HCT116 (cell line): ENCODE measurements at regions not wholly inside any gene's neighbourhood (a gene's known extent, or its start where the extent isn't known, plus 50 kb on each side); places are given as distances from the start of the nearest gene placed in this dataset.

Experiments used
- ATAC-seq: fragments of 200-7000 bp; cut with Tn5 transposase; 2 replicates; pipeline ENCODE4 v1.9.1; 2020; ENCODE audit warnings: mild to moderate bottlenecking, moderate library complexity
- BruUV-seq: library from RNA; stranded (reverse); fragments of 400-500 nt; replicated peaks from 2 replicates; lab custom pipeline; 2021; lab: Mats Ljungman, UMichigan
- CTCF ChIA-PET: fragments of 300-600 bp; sonication (Branson Sonifier 250); formaldehyde crosslinking; loops from one replicate; lab custom pipeline; 2021; ENCODE audit warnings: antibody characterized with exemption; lab: Charles Lee
- POLR2A ChIA-PET: fragments of 300-600, 350-600 bp; sonication (Branson Sonifier 250); formaldehyde crosslinking; loops from one replicate; lab custom pipeline; 2021; ENCODE audit warnings: antibody characterized with exemption; lab: Charles Lee
- RAD21 ChIA-PET, 2 experiments: fragments of 300-600 bp; sonication (Branson Sonifier 250); formaldehyde crosslinking; loops; one replicate each; lab custom pipeline; 2023; ENCODE audit warnings: low total read pairs in 2 of 2; ENCODE audit not compliant: uncharacterized antibody in 2 of 2, unreplicated experiment in 2 of 2, low non-redundant PET in 1 of 2; lab: Charles Lee
- DNase-seq: peaks from one replicate; pipeline ENCODE4 v3.0.0-alpha.2; 2010; ENCODE audit warnings: low read depth, low spot score
- H2AFZ ChIP-seq: fragments of 200-600 bp; shearing (Covaris generic), sonication (generic); 2 replicates; pipeline ENCODE4 v1.6.1; 2017; ENCODE audit warnings: low read depth, mixed run types, mixed read lengths, antibody characterized with exemption, low read length; ENCODE audit not compliant: poor library complexity, severe bottlenecking
- H3K27ac ChIP-seq: 2 replicates; pipeline ENCODE4 v1.5.1; 2012; ENCODE audit warnings: low read depth, low read length
- H3K27me3 ChIP-seq: fragments of 200-600 bp; sonication (generic); 2 replicates; pipeline ENCODE4 v1.6.1; 2016; ENCODE audit warnings: mixed run types, low read length, mixed read lengths; ENCODE audit not compliant: insufficient read depth
- H3K36me3 ChIP-seq, 2 experiments: fragments of 200-500 bp in 1 of 2; fragments of 200-600 bp in 1 of 2; sonication (Bioruptor generic) in 1 of 2; sonication (generic) in 1 of 2; 2 replicates each; pipeline versions ENCODE4 v1.5.1 to v1.6.1; 2014 to 2016; ENCODE audit warnings: low read length in 2 of 2, inconsistent platforms in 1 of 2, mixed read lengths in 1 of 2, mixed run types in 1 of 2; ENCODE audit not compliant: insufficient read depth in 2 of 2, control insufficient read depth in 1 of 2
- H3K4me1 ChIP-seq, 2 experiments: fragments of 200-600 bp in 1 of 2; sonication (generic) in 1 of 2; 2 replicates each; pipeline versions ENCODE4 v1.5.1 to v1.6.1; 2012 to 2017; ENCODE audit warnings: low read length in 2 of 2, inconsistent platforms in 1 of 2, mild to moderate bottlenecking in 1 of 2, mixed read lengths in 1 of 2, mixed run types in 1 of 2, moderate library complexity in 1 of 2; ENCODE audit not compliant: insufficient read depth in 2 of 2, control insufficient read depth in 1 of 2
- H3K4me2 ChIP-seq: fragments of 200-600 bp; sonication (generic); 2 replicates; pipeline ENCODE4 v1.6.1; 2017; ENCODE audit warnings: mixed run types, low read length, mixed read lengths
- H3K4me3 ChIP-seq, 2 experiments: fragments of 200-600 bp in 1 of 2; sonication (generic) in 1 of 2; replicated peaks in 1 of 2; 2 replicates each; pipeline ENCODE4 v1.5.1; 2011 to 2016; ENCODE audit warnings: low read length in 2 of 2, control low read depth in 1 of 2, low read depth in 1 of 2, mild to moderate bottlenecking in 1 of 2, mixed read lengths in 1 of 2, mixed run types in 1 of 2
- H3K79me2 ChIP-seq: fragments of 200-600 bp; sonication (generic); 2 replicates; pipeline ENCODE4 v1.6.1; 2017; ENCODE audit warnings: mild to moderate bottlenecking, mixed run types, low read length, moderate library complexity, mixed read lengths; ENCODE audit not compliant: insufficient read depth
- H3K9ac ChIP-seq: fragments of 200-600 bp; sonication (generic); 2 replicates; pipeline ENCODE4 v1.6.1; 2016; ENCODE audit warnings: low read length, mixed read lengths
- H3K9me2 ChIP-seq: fragments of 200-600 bp; sonication (generic), shearing (Covaris generic); 2 replicates; pipeline ENCODE4 v1.6.1; 2017; ENCODE audit warnings: mixed run types, mild to moderate bottlenecking, moderate library complexity; ENCODE audit not compliant: insufficient read depth
- H3K9me3 ChIP-seq, 2 experiments: fragments of 200-500 bp in 1 of 2; fragments of 200-600 bp in 1 of 2; sonication (Bioruptor generic) in 1 of 2; sonication (generic) in 1 of 2; 2 replicates each; pipeline ENCODE4 v1.6.1; 2014 to 2017; ENCODE audit warnings: low read length in 2 of 2, mixed read lengths in 2 of 2, inconsistent platforms in 1 of 2, low read depth in 1 of 2, mild to moderate bottlenecking in 1 of 2, mixed run types in 1 of 2, moderate library complexity in 1 of 2; ENCODE audit not compliant: control insufficient read depth in 1 of 2, insufficient read depth in 1 of 2
- H4K20me1 ChIP-seq: fragments of 200-600 bp; sonication (generic), shearing (Covaris generic); 2 replicates; pipeline ENCODE4 v1.6.1; 2017; ENCODE audit warnings: mixed run types, mild to moderate bottlenecking, moderate library complexity; ENCODE audit not compliant: insufficient read depth
- CBX3 ChIP-seq: IDR thresholded peaks from 2 replicates; pipeline ENCODE4 v1.6.1; 2012; ENCODE audit warnings: low read depth
- CEBPB ChIP-seq: IDR thresholded peaks from 2 replicates; pipeline ENCODE4 v1.6.1; 2012; ENCODE audit warnings: low read depth
- EGR1 ChIP-seq: IDR thresholded peaks from 2 replicates; pipeline ENCODE4 v1.6.1; 2012; ENCODE audit warnings: low read depth
- ELF1 ChIP-seq: IDR thresholded peaks from 2 replicates; pipeline ENCODE4 v1.6.1; 2012; ENCODE audit warnings: low read depth, borderline replicate concordance
- EZH2 ChIP-seq: fragments of 200-600 bp; sonication (generic); IDR thresholded peaks from 2 replicates; pipeline ENCODE4 v1.6.1; 2017; ENCODE audit warnings: antibody characterized with exemption, mixed run types
- EZH2phosphoT487 ChIP-seq: fragments of 200-600 bp; IDR thresholded peaks from 2 replicates; pipeline ENCODE4 v1.6.1; 2018; ENCODE audit warnings: antibody characterized with exemption, borderline replicate concordance
- FOSL1 ChIP-seq: IDR thresholded peaks from 2 replicates; pipeline ENCODE4 v1.6.1; 2012; ENCODE audit warnings: low read depth
- JUND ChIP-seq: IDR thresholded peaks from 2 replicates; pipeline ENCODE4 v1.6.1; 2012
- POLR2A ChIP-seq: IDR thresholded peaks from 2 replicates; pipeline ENCODE4 v1.7.0; 2011; ENCODE audit warnings: borderline replicate concordance; ENCODE audit not compliant: insufficient read depth, insufficient read length; ENCODE audit errors: extremely low read depth
- POLR2AphosphoS5 ChIP-seq: IDR thresholded peaks from 2 replicates; pipeline ENCODE4 v1.6.1; 2011; ENCODE audit warnings: mild to moderate bottlenecking, low read depth, low read length, moderate library complexity
- RAD21 ChIP-seq: IDR thresholded peaks from 2 replicates; pipeline ENCODE4 v1.6.1; 2012; ENCODE audit warnings: low read depth, mild to moderate bottlenecking
- SP1 ChIP-seq: IDR thresholded peaks from 2 replicates; pipeline ENCODE4 v1.6.1; 2012; ENCODE audit warnings: low read depth
- TCF7L2 ChIP-seq: IDR thresholded peaks from 2 replicates; pipeline ENCODE4 v1.7.0; 2011; ENCODE audit warnings: borderline replicate concordance, inconsistent platforms; ENCODE audit not compliant: insufficient read depth, insufficient read length; ENCODE audit errors: extremely low read depth
- YY1 ChIP-seq: IDR thresholded peaks from 2 replicates; pipeline ENCODE4 v1.6.1; 2011; ENCODE audit warnings: low read length, low read depth, moderate library complexity, mild to moderate bottlenecking; ENCODE audit not compliant: insufficient replicate concordance; ENCODE audit errors: extremely low read depth
- ZNF274 ChIP-seq: fragments of 200-500 bp; sonication (Bioruptor generic); IDR thresholded peaks from 2 replicates; pipeline ENCODE4 v1.6.1; 2014; ENCODE audit warnings: mild to moderate bottlenecking, low read depth, low read length, inconsistent platforms
- intact Hi-C: fragments of 100-400 bp; cut with micrococcal nuclease; formaldehyde crosslinking; loops from 2 replicates; pipeline ENCODE4 v1.10.0; 2022
- TF ChIP-seq, protein P1 (sequence below): IDR thresholded peaks from 2 replicates; pipeline ENCODE4 v1.6.1; 2012
- TF ChIP-seq, protein P2 (sequence below): IDR thresholded peaks from 2 replicates; pipeline ENCODE4 v1.6.1; 2012; ENCODE audit warnings: low read depth
- TF ChIP-seq, protein P3 (sequence below): IDR thresholded peaks from 2 replicates; pipeline ENCODE4 v1.6.1; 2011; ENCODE audit warnings: mild to moderate bottlenecking, low read length, moderate library complexity; ENCODE audit not compliant: insufficient replicate concordance; ENCODE audit errors: extremely low read depth
- TF ChIP-seq, protein P4 (sequence below): IDR thresholded peaks from 2 replicates; pipeline ENCODE4 v1.6.1; 2012

DNA sequence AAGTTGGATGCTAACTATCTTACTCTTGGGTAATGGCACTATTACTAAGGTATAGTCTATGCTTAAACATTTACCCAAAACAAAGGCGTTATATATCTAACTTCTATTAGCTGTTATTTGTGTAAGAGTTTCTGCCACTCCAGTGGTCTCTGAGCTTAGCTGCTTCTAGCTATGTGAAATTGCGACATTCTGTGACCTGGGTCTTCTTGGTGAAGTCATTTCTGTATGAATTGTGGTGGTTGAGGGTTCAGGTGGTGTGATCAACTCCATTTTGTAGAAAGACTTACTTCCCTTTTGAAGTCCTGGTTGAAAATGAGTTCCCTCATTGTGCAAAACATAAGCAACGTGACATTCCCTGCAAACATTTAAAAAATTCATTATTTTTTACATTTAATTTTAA, 221.6 kb downstream of the PIK3C3 start (continued):
- TF ChIP-seq RAD21 (no peak), FOSL1 (no peak), ZNF274 (no peak), POLR2A (no peak), EZH2 (no peak), TCF7L2 (no peak)
- TF ChIP-seq, protein P1, sequence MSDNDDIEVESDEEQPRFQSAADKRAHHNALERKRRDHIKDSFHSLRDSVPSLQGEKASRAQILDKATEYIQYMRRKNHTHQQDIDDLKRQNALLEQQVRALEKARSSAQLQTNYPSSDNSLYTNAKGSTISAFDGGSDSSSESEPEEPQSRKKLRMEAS, result no peak

DNA sequence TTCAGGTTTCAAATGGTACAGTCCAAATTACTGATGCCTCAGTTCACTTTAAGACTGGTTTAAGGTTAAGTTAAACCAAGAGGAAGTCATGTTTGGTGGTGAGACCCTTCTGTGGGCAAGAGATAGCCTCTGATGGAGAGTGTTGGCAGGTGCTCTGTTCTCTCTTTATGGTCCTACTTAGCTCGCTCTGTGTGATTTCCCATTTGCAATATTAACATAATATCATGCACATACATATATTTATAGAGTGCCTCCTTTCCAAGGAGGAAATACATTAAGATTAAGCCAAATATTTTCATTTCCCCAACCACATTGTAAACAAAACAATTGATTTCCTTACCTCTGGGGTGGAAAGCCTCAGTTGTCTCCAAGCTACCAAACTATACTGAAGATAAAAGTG, 222.4 kb downstream of the PIK3C3 start:
- DNase-seq, result no peak
- no TSS peak for BruUV-seq
- ChIA-PET RAD21 (no interaction called here), CTCF (no interaction called here), POLR2A (no interaction called here)
- no peak overlapping the region for H2AFZ ChIP-seq
- H3K4me2 ChIP-seq, result no peak overlapping the region
- intact Hi-C loops, result no loop called here
- H3K27ac ChIP-seq, result no peak overlapping the region
- H3K79me2 ChIP-seq, result no peaks in the 10 kb centered on the region
- 0 out of 4 replicates have a peak, but pooled peaks cover 0 to 3% of the 10 kb centered on the region in 2 experiments for H3K9me3 ChIP-seq
- H3K9ac ChIP-seq, result no peak overlapping the region
- no peaks in the 10 kb centered on the region for H3K4me1 ChIP-seq
- H3K27me3 ChIP-seq, result no peaks in the 10 kb centered on the region
- ATAC-seq, result no peak
- no peaks in the 10 kb centered on the region for H4K20me1 ChIP-seq
- no peak overlapping the region for H3K4me3 ChIP-seq
- H3K36me3 ChIP-seq, result no peaks in the 10 kb centered on the region
- no peaks in the 10 kb centered on the region for H3K9me2 ChIP-seq
- no peak for TF ChIP-seq EGR1
- no peak for TF ChIP-seq CEBPB
- TF ChIP-seq YY1, result no peak
- TF ChIP-seq CBX3, result no peak
- TF ChIP-seq POLR2A, result no peak
- no peak for TF ChIP-seq SP1
- TF ChIP-seq, protein P2, sequence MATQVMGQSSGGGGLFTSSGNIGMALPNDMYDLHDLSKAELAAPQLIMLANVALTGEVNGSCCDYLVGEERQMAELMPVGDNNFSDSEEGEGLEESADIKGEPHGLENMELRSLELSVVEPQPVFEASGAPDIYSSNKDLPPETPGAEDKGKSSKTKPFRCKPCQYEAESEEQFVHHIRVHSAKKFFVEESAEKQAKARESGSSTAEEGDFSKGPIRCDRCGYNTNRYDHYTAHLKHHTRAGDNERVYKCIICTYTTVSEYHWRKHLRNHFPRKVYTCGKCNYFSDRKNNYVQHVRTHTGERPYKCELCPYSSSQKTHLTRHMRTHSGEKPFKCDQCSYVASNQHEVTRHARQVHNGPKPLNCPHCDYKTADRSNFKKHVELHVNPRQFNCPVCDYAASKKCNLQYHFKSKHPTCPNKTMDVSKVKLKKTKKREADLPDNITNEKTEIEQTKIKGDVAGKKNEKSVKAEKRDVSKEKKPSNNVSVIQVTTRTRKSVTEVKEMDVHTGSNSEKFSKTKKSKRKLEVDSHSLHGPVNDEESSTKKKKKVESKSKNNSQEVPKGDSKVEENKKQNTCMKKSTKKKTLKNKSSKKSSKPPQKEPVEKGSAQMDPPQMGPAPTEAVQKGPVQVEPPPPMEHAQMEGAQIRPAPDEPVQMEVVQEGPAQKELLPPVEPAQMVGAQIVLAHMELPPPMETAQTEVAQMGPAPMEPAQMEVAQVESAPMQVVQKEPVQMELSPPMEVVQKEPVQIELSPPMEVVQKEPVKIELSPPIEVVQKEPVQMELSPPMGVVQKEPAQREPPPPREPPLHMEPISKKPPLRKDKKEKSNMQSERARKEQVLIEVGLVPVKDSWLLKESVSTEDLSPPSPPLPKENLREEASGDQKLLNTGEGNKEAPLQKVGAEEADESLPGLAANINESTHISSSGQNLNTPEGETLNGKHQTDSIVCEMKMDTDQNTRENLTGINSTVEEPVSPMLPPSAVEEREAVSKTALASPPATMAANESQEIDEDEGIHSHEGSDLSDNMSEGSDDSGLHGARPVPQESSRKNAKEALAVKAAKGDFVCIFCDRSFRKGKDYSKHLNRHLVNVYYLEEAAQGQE, result no peak
- no peak for TF ChIP-seq POLR2AphosphoS5
- TF ChIP-seq, protein P3, sequence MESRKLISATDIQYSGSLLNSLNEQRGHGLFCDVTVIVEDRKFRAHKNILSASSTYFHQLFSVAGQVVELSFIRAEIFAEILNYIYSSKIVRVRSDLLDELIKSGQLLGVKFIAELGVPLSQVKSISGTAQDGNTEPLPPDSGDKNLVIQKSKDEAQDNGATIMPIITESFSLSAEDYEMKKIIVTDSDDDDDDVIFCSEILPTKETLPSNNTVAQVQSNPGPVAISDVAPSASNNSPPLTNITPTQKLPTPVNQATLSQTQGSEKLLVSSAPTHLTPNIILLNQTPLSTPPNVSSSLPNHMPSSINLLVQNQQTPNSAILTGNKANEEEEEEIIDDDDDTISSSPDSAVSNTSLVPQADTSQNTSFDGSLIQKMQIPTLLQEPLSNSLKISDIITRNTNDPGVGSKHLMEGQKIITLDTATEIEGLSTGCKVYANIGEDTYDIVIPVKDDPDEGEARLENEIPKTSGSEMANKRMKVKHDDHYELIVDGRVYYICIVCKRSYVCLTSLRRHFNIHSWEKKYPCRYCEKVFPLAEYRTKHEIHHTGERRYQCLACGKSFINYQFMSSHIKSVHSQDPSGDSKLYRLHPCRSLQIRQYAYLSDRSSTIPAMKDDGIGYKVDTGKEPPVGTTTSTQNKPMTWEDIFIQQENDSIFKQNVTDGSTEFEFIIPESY, result no peak
- no peak for TF ChIP-seq ELF1
- TF ChIP-seq EZH2phosphoT487, result no peak
- no peak for TF ChIP-seq JUND
- TF ChIP-seq, protein P4, sequence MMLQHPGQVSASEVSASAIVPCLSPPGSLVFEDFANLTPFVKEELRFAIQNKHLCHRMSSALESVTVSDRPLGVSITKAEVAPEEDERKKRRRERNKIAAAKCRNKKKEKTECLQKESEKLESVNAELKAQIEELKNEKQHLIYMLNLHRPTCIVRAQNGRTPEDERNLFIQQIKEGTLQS, result no peak
- TF ChIP-seq TCF7L2, result no peak
